Stimulated activated CD4-positive, alpha-beta T cell treated with anti-CD3 and anti-CD28 coated beads, Interleukin-2, amount 100 ng/mL, for 24 hours (primary cell): ENCODE measurements at regions not wholly inside any gene's neighbourhood (a gene's known extent, or its start where the extent isn't known, plus 50 kb on each side); places are given as distances from the start of the nearest gene placed in this dataset.

Source experiments
- DNase-seq, 2 donors: peaks; one replicate each; pipeline ENCODE4 v3.0.0-alpha.2; 2020

DNA sequence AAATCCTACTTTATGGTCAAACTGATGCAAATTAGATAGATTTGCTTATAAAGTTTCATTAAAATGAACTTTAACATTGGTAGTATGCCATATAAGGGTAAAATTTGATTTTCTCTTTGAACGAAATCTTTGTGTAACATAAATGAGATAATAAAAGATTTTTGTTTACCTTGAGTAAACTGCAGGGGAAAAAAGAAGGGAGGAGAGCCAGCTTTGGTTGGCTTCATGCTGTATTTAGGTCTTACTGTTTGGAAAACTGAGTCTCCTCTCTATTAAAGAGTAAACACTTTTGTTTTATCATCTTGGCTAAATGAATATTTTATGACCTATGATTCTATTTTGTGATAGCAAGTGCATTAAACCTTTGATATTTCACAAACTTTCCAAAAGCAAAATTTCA is 267.6 kb downstream of the IPO8 start:
- DNase-seq, result no peak

GRCh38 chr12:30427555-30427954 is 268.1 kb downstream of the IPO8 start:
- no peak for DNase-seq

GRCh38 chr12:30425445-30425844 is 270.2 kb downstream of the IPO8 start:
- no peak for DNase-seq

DNA sequence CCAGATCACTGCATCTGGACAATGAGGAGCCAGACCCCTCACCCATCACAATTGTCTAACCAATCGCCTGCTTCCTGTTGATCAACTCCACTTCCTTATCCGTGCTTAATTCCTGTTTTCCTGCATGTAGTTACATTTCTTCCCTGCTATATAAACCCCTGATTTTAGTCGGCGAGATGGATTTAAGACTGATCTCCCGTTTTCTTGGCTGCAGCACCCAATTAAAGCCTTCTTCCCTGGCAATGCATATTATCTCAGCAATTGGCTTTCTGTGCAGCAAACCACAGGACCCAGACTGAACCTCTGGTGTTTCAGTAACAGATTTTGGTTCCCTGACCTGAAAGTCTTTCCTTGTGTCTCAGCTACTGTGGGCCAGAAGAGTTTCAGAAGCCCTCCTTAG is 272.3 kb downstream of the IPO8 start:
- DNase-seq, result no peak

DNA sequence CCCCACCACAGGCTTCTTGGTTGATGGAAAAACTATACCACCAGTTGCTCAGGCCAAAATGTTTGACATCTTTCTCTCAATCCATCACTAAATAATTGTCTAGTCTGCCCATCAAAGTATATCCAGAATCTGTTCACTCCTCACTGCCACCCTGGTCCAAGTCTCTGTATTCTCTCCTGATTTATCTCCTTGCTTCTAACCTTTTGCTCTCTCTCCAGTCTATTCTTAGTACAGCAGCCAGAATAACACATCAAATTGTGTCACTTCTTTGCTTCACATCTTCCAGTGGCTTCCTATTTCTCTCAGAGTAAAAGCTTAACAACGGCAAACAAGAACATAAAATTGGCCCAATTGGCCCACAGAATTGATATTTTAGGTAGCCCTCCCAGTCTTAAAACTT is 272.8 kb downstream of the IPO8 start:
- no peak for DNase-seq

- no peak for DNase-seq
Observed at GRCh38 chr12:30420561-30420960, 275.1 kb downstream of the IPO8 start.

GRCh38 chr12:30417697-30418231 is 277.9 kb downstream of the IPO8 start:
- no peak for DNase-seq

- DNase-seq, result no peak
Observed at GRCh38 chr12:30416631-30417030, 279.0 kb downstream of the IPO8 start.

- DNase-seq, result no peak
Observed at GRCh38 chr12:30415777-30416176, 279.9 kb downstream of the IPO8 start.

GRCh38 chr12:30414507-30414906 is 281.2 kb downstream of the IPO8 start:
- DNase-seq, result no peak

- no peak for DNase-seq
Observed at GRCh38 chr12:30400349-30400748, 295.3 kb downstream of the IPO8 start.

DNA sequence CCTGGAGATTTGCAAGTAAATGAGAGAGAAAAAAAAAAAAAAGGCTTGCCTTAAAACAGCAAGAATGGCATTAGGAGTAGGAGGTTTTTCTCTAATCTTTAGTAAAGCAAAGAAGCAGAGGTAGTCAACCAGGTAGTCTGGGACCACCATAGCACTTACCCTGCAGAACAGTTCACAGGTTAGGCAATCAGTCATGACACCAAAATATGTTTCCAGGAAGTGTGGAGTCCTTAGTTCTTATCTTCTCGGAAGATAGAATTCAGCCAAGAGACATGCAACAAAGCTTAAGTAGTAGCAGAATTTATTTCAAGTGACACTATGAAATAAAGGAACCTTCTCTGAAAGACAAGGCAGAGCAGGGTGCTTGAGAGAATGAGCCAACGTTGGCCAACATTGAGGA is 295.8 kb downstream of the IPO8 start:
- no peak for DNase-seq

DNA sequence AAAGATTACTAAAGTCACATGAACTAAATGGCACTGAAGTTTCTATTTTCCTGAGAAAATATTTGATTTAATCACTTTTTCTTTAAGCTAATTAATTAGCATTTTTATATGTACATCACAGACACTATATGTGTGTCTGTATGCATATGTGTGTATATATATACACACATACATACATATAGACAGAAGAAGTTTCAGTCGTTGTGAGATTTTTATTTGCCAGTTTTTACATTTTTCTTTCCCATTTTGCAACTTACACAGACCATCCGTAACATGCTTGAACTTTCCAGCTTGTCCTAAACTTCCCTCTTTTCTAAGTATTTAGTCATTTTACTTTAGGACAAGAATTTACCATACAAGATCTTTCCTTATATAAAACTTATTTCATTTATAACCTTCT is 299.1 kb downstream of the IPO8 start:
- DNase-seq, result no peak

- no peak for DNase-seq
Observed at GRCh38 chr12:30395190-30395589, 300.5 kb downstream of the IPO8 start.

GRCh38 chr12:30391766-30392366 is 303.8 kb downstream of the IPO8 start:
- no peak for DNase-seq

DNA sequence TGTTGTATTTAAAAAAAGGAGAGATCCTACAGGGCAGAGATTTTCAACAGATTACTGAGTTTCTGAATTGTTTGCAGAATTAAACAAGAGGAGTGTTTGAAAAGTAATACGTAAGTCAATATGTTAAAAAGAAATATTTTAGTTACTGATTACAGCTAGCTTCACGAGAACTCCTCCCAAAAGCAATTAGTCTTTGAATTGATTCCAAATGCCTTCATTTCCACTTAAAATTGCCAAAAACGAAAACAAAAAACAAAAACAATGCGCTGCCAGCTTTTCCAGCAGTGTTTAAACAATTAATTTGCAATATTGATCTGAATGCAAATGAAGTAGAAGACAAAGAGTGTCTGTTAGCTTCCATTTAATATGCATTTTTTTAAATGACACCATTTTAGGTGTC is 310.0 kb downstream of the IPO8 start:
- no peak for DNase-seq

DNA sequence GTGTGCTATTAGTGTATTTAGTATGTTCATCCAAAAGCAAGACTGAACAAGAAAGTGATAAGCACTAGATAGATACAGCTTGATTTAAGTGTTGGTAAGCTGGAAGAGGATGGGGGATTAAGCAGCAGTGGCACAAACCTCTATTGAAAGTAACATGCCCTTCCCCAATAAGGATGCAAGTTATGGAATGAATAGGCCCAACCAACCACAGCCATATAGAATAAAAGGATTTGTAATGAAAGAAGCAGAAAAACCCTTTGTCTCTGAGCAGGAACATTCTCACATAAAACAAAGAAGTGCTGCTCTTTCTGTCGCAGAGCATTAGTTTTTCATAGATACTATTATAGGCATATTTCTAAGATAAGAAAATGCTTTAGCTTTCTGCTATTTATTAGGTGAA is 310.7 kb downstream of the IPO8 start:
- DNase-seq, result no peak

- DNase-seq, result no peak
Observed at GRCh38 chr12:30378307-30378706, 317.4 kb downstream of the IPO8 start.

- DNase-seq, result no peak
Observed at GRCh38 chr12:30364822-30365221, 330.8 kb downstream of the IPO8 start.

DNA sequence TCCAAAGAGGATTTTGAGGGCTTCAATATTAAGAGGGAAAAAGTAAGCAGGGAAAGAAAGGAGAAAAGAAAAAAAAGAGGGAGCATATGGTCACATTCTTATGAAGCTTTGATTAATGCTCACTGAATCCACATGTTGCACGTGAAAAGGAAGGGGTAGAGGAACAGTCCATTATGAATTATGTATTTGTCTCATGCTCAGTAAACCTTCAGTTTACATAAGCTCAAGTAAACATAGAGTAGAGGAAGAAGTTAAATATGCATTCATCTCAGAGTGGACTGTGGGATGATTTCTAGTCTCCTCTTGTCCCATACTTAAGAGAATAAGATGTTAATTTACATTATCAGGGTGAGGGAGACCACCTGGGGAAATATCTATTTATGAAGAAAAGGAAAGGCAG is 334.5 kb downstream of the IPO8 start:
- no peak for DNase-seq

- DNase-seq, result no peak
Observed at GRCh38 chr12:30358671-30359070, 337.0 kb downstream of the IPO8 start.

DNA sequence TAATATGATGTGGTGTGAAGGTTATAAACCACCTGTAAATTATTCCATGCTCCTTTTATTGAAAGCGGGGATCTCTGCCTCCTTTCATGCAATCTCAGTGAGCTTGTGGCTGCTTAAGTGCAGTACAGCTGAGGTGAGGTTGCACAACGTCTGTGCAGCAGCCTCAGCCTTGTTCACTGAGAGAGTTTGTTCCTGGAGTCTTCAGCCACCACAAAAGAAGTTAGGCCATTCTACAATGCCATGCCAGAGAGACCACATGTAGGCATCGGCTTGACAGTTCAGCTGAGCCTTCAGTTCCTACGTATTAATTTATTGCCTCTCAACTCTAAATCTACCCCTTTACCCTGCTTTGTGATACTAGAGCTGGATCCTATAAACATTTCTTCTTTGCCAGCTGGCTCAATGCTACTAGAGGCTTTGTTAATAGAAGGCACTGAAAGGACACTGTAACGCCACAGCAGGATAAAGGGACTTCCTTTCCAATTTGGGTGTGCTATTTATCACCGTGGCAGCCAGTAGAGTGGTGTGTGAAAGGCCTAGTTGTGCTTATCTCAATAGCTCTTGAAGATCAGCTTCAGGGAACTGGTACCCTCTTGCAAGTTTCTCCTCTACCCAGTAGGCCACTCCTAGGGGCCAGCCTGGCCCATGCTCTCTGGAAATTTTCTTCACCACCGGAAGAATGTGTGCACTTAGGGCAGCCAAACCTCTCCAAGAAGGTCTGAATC is 337.7 kb downstream of the IPO8 start:
- no peak for DNase-seq

- no peak for DNase-seq
Observed at GRCh38 chr12:30345744-30346471, 349.8 kb downstream of the IPO8 start.

GRCh38 chr12:30330565-30330964 is 365.1 kb downstream of the IPO8 start:
- DNase-seq, result no peak
